BLaER1 treated with 17β-estradiol and CSF1 and Interleukin-3, amounts not matched to agents 10 nM and 100 nM (cell line): ENCODE measurements at regions not wholly inside any gene's neighbourhood (a gene's known extent, or its start where the extent isn't known, plus 50 kb on each side); places are given as distances from the start of the nearest gene placed in this dataset.

Experiments used
- H3K27ac ChIP-seq, 11 experiments: shearing (Covaris generic); formaldehyde crosslinking; 2 replicates each; pipeline ENCODE4 v1.8.1; 2022
- H3K27me3 ChIP-seq, 11 experiments: shearing (Covaris generic); formaldehyde crosslinking; 2 replicates each; pipeline ENCODE4 v1.8.1; 2022
- H3K36me3 ChIP-seq, 11 experiments: shearing (Covaris generic); formaldehyde crosslinking; 2 replicates each; pipeline ENCODE4 v1.8.1; 2022
- H3K4me1 ChIP-seq, 10 experiments: shearing (Covaris generic); formaldehyde crosslinking; 2 replicates each; pipeline ENCODE4 v1.8.1; 2022
- H3K4me2 ChIP-seq, 11 experiments: shearing (Covaris generic); formaldehyde crosslinking; 2 replicates each; pipeline ENCODE4 v1.8.1; 2022
- H3K4me3 ChIP-seq, 10 experiments: shearing (Covaris generic); formaldehyde crosslinking; 2 replicates each; pipeline ENCODE4 v1.8.1; 2022
- H3K9ac ChIP-seq, 11 experiments: shearing (Covaris generic); formaldehyde crosslinking; 2 replicates each; pipeline ENCODE4 v1.8.1; 2022
- H3K9me3 ChIP-seq, 11 experiments: shearing (Covaris generic); formaldehyde crosslinking; replicated peaks in 1 of 11; 2 replicates each; pipeline ENCODE4 v1.8.1; 2022
- H4K20me1 ChIP-seq, 11 experiments: shearing (Covaris generic); formaldehyde crosslinking; 2 replicates each; pipeline ENCODE4 v1.8.1; 2022
- Cebpa-rat ChIP-seq, 11 experiments: shearing (Covaris generic); IDR thresholded peaks; 2 replicates each; pipeline ENCODE4 v1.8.1; 2022

DNA sequence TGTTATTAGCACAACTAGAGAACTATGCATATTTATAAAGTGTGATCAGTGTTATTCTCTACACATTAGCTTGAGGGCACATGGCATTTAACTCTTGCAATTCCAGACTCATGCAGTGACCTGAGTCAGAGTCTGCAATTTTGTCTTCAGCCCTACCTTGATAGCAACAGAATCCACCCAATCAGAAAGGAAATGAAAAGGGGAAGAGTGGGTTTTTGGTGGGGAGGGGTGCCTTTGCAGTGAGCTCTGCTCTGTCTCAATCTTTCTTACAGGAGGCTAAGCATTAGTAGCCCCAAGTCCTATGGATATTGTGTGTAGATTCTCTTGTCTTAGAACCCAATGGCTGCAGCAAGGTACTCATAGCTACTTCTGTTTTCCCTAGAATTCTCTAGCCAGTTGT, 489.2 kb downstream of the DHX35 start:
- Histone ChIP-seq H3K9ac (no peak overlapping the region), H3K4me1 (peaks cover 16 to 31% (median 26%) of the 10 kb centered on the region in 10 experiments), H3K36me3 (no peaks in the 10 kb centered on the region), H3K27ac (peak overlapping the region in 4 of 11 experiments; percentile 4 to 56 (median 42); a peak in 4 of 22 replicates), H3K4me2 (peak overlapping the region; percentile 13 to 68 (median 45); a peak in 12 of 22 replicates), H3K4me3 (no peak overlapping the region), H3K27me3 (no peaks in the 10 kb centered on the region), H3K9me3 (0 out of 22 replicates have a peak, but pooled peaks cover 0 to 6% (median 0%) of the 10 kb centered on the region in 11 experiments), H4K20me1 (no peaks in the 10 kb centered on the region)
- no peak for TF ChIP-seq Cebpa-rat (IDR thresholded peaks at IDR 0.05)

DNA sequence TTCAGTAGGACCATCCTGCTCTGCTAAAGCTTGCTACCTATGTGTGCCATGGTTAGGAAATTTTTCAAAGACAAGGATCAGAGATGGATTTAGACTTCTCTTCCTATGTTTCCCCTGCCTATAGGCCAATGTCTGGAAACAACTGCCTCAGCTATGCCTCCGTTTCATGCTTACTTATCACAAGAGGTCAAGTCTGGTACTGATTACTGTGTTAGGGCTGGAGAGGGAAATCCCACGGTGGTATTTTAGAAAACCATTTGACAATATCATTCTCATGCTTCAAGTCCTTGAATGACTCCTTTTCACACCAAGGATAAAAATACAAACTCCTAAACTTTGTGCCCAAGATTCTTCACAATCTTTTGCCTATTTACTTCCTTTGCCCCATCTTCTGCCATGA, 484.3 kb downstream of the DHX35 start:
- Histone ChIP-seq H3K4me2 (no peak overlapping the region), H3K4me1 (peaks cover 0 to 3% (median 2%) of the 10 kb centered on the region in 10 experiments; a peak in 9 of 20 replicates), H3K4me3 (no peak overlapping the region), H3K36me3 (no peaks in the 10 kb centered on the region), H3K9ac (no peak overlapping the region), H4K20me1 (no peaks in the 10 kb centered on the region), H3K27ac (no peak overlapping the region), H3K27me3 (no peaks in the 10 kb centered on the region), H3K9me3 (peaks cover 0 to 6% (median 0%) of the 10 kb centered on the region in 11 experiments; a peak in 1 of 22 replicates)
- TF ChIP-seq Cebpa-rat (IDR thresholded peaks at IDR 0.05) = no peak

DNA sequence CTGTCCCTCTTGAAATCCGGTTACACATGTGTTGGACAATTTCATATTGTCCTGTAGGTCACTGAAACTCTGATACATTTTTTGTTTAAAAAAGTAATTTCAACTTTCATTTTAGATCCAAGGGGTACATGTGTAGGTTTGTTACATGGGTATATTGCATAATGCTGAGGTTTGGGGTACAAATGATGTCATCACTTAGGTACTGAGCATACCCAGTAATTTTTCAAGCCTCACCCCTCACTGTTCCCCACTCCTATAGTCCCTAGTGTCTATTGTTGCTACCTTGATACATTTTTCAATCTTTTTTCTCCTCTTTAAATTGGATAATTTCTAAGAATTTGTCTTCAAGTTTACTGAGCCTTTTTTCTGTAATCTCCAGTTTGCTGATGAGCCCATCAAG, 483.0 kb downstream of the DHX35 start:
- Histone ChIP-seq H3K9me3 (peaks cover 0 to 3% (median 0%) of the 10 kb centered on the region in 11 experiments; a peak in 1 of 22 replicates), H3K27ac (no peak overlapping the region), H3K9ac (no peak overlapping the region), H4K20me1 (no peaks in the 10 kb centered on the region), H3K4me2 (no peak overlapping the region), H3K4me1 (no peaks in the 10 kb centered on the region), H3K27me3 (no peaks in the 10 kb centered on the region), H3K4me3 (no peak overlapping the region), H3K36me3 (no peaks in the 10 kb centered on the region)
- no peak for TF ChIP-seq Cebpa-rat (IDR thresholded peaks at IDR 0.05)

DNA sequence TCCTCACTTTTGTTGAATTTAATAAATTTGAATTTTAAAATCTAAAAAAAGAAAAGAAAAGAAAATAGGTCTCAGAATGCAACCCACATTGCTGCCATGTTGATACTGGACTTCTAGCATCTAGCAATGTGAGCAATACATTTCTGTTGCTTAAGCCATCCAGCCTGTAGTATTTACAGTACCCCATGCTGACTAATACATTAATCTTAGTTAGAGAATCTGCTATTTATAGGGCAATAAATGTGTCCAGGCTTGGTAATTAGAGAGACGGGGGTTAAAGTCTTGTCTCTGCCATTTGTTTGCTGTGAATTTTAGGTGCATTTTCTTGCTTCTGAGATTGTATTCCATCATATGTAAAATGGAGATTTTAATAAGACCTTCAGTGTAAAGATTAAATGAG, 471.3 kb downstream of the DHX35 start:
- Histone ChIP-seq H3K4me2 (no peak overlapping the region), H3K4me1 (peaks cover 0 to 24% (median 0%) of the 10 kb centered on the region in 10 experiments; a peak in 3 of 20 replicates), H3K9me3 (peaks cover 0 to 6% (median 0%) of the 10 kb centered on the region in 11 experiments; a peak in 1 of 22 replicates), H3K27me3 (no peaks in the 10 kb centered on the region), H3K27ac (no peak overlapping the region), H3K4me3 (no peak overlapping the region), H3K36me3 (no peaks in the 10 kb centered on the region), H4K20me1 (no peaks in the 10 kb centered on the region), H3K9ac (no peak overlapping the region)
- TF ChIP-seq Cebpa-rat (IDR thresholded peaks at IDR 0.05) = no peak

DNA sequence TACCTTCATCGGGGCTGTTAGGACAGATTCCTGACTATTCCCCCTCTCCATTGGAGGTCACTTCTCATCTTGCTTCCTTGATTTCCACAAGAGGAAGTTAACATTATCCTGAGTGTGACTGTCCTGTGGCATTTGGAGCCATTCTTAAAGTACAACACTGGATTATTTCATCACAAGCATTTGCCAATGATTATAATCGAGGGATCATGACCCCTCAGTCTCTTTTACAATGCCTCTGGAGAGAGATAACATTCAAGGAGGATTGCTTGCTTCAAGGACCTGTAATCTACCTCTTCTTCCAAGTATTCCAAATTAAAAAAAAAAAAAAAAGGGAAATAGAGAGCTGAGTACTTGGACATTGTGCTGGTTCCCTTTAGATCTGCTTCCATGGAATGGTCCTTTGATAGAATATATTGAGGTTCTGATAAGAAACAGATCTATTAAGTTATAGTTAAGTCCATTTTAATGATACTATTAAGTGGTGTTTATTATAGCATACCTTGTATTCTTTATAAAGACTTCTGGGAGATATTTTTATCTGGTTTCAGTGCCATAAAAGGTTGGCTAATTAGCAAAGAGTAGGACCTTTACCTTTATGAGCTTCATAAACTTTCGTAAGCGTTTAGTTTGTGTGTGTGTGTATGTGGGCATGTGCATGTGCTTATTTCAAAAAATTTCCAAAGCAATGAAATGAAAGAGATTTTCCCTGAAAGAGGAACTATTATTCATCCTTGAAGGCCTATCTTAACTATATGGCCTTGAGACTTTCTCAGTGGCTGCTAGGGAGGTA, 469.1 kb downstream of the DHX35 start:
- H4K20me1 ChIP-seq = no peaks in the 10 kb centered on the region
- H3K4me1 ChIP-seq = peaks cover 0 to 24% (median 0%) of the 10 kb centered on the region in 10 experiments; a peak in 3 of 20 replicates
- H3K9me3 ChIP-seq = peaks cover 0 to 12% (median 0%) of the 10 kb centered on the region in 11 experiments; a peak in 1 of 22 replicates
- H3K4me2 ChIP-seq = peak overlapping the region in 1 of 11 experiments; percentile 33; a peak in 2 of 22 replicates
- no peaks in the 10 kb centered on the region for H3K36me3 ChIP-seq
- H3K4me3 ChIP-seq = no peak overlapping the region
- no peaks in the 10 kb centered on the region for H3K27me3 ChIP-seq
- no peak for TF ChIP-seq Cebpa-rat (IDR thresholded peaks at IDR 0.05)
- no peak overlapping the region for H3K9ac ChIP-seq
- no peak overlapping the region for H3K27ac ChIP-seq

DNA sequence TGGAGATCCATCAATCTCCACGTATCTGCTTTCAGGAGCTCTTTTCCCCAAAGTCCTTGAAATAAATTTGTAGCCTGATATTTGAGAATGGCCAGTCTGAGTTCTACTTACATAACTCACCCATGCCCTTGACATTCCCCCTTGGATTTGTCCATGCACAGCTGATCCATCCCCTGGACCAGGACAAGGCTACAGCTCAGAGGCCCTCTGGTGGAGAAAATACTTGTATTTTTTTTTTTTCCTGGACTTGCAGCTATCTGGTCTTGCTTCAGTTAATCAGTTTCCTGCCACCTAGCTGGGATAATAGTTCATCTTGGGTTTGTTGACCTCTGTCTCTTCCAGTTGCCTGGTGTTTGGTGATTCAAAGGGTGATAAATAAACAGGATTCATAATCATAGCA, 467.6 kb downstream of the DHX35 start:
- Histone ChIP-seq H3K9ac (no peak overlapping the region), H3K27me3 (no peaks in the 10 kb centered on the region), H4K20me1 (no peaks in the 10 kb centered on the region), H3K36me3 (no peaks in the 10 kb centered on the region), H3K9me3 (peaks cover 0 to 12% (median 0%) of the 10 kb centered on the region in 11 experiments; a peak in 1 of 22 replicates), H3K4me2 (no peak overlapping the region), H3K4me1 (peaks cover 0 to 24% (median 0%) of the 10 kb centered on the region in 10 experiments; a peak in 3 of 20 replicates), H3K4me3 (no peak overlapping the region), H3K27ac (no peak overlapping the region)
- no peak for TF ChIP-seq Cebpa-rat (IDR thresholded peaks at IDR 0.05)

DNA sequence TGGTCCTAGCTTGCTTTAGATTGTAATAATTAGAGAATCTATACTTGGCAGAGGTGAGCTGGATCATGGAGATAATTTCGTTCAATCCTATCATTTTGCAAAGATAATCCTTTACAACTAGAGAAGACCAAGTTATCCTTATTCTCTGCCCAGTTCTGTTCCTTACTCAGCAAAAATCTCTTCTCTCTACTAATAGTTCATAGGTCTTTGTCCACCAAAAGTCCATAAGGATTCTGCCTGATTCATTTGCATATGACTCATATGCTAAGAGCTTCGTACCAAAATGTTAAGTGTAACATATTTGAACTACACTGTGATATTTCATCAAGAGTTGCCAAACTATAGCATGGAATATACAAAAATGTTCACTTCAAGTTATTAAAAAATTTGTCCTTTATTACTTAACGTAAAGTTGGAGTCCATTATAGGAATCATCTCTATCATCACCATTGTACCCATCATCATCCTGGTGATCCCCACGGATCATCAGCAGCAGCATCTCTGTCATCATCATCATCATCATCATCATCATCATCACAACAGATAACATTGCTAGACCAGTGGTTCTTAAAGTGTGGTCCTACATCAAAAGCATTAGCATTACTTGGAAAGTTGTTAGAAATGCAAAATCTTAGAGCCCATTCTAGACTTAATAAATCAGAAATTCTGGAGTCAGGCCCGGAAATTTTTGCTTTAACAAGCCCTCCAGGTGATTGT, 463.0 kb downstream of the DHX35 start:
- Histone ChIP-seq H3K36me3 (no peaks in the 10 kb centered on the region), H3K9me3 (peaks cover 0 to 6% (median 0%) of the 10 kb centered on the region in 11 experiments; a peak in 1 of 22 replicates), H3K9ac (no peak overlapping the region), H3K27me3 (no peaks in the 10 kb centered on the region), H3K4me2 (0 out of 22 replicates have a peak overlapping the region, but pooled peaks of 1 of the 11 experiments have one; percentile 13), H3K4me3 (no peak overlapping the region), H3K27ac (no peak overlapping the region), H3K4me1 (no peaks in the 10 kb centered on the region), H4K20me1 (no peaks in the 10 kb centered on the region)
- TF ChIP-seq Cebpa-rat (IDR thresholded peaks at IDR 0.05) = no peak

DNA sequence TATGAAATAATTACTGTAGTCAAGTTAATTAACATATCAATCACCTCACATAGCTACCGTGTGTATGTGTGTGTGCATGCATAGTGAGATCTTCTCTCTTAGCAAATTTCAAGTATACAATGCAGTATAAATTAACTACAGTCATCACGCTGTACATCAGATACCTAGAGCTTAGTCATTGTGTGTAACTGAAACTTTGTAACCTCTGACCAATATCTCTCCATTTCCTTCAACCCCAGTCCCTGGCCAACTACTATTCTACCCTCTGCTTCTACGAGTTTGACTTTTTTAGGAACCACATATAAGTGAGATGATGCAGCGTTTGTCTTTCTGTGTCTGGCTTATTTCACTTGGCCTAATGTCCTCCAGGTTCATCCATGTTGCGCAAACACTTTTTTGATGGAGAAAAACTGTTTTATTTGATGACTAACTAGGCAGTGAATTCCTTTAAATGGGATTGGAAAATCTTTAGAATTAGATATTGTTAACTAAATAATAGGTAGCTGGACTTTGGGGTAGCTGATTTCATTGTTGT, 459.5 kb downstream of the DHX35 start:
- Histone ChIP-seq H3K9ac (no peak overlapping the region), H3K4me3 (no peak overlapping the region), H3K9me3 (no peaks in the 10 kb centered on the region), H3K4me2 (no peak overlapping the region), H3K27me3 (no peaks in the 10 kb centered on the region), H4K20me1 (no peaks in the 10 kb centered on the region), H3K4me1 (no peaks in the 10 kb centered on the region), H3K36me3 (no peaks in the 10 kb centered on the region), H3K27ac (no peak overlapping the region)
- no peak; a peak in 1 of 22 replicates for TF ChIP-seq Cebpa-rat (IDR thresholded peaks at IDR 0.05)

DNA sequence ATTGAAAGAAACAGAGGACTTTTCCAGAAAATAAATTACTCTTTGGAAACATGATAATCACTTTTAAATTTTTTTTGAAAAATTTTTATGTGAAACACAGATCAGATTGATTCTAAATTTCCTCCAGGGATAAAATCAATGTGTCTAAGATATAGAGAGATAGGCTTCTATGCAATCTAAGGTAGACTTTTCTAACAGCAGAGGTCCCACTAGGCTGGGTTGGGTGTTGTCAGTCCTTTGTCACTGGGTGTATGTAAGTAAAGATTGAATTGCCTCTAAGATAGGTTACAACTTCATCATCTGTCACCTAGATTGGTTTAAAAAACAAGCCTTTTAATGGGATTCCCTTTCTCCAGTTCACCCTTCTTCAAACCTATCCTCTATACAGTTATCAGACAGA, 449.9 kb downstream of the DHX35 start:
- Histone ChIP-seq H3K36me3 (no peaks in the 10 kb centered on the region), H3K4me1 (no peaks in the 10 kb centered on the region), H3K9ac (no peak overlapping the region), H3K27me3 (no peaks in the 10 kb centered on the region), H3K4me2 (no peak overlapping the region), H3K4me3 (no peak overlapping the region), H3K27ac (no peak overlapping the region), H4K20me1 (no peaks in the 10 kb centered on the region), H3K9me3 (no peaks in the 10 kb centered on the region)
- TF ChIP-seq Cebpa-rat (IDR thresholded peaks at IDR 0.05) = no peak
